ENCODE measurements at regions not wholly inside any gene's neighbourhood (a gene's known extent, or its start where the extent isn't known, plus 50 kb on each side); places are given as distances from the start of the nearest gene placed in this dataset.

DNA sequence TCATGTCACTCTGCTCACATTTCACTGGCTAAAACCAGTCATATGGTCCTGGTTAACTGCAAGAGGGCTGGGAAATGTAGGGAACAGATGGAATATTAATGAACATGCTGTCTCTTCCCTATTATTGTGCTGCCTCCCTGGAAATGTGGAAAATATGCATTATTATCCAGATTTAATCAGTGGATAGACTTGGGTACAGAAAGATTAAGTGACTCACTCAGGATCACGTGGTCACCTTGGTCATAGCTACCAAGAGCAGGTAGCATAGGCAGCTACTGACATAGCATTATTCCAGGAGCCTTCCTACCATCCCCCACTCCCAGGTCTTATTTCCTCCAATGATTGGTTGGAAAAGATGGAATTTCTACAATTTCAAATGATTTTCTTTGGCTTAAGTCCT is 141.1 kb downstream of the HRH4 start:
- Histone ChIP-seq H3K9me2 (ENCODE audit: insufficient read depth, low read length) (no peaks in the 10 kb centered on the region), H3K4me3 (ENCODE audit: low read depth, low read length, poor library complexity, severe bottlenecking) (no peak overlapping the region), H3K4me1 (ENCODE audit: insufficient read depth, low read length, poor library complexity, severe bottlenecking) (no peaks in the 10 kb centered on the region), H4K20me1 (ENCODE audit: insufficient read depth, low read length) (no peaks in the 10 kb centered on the region), H3K79me2 (ENCODE audit: insufficient read depth, low read depth, low read length) (no peaks in the 10 kb centered on the region), H3K4me2 (ENCODE audit: low read length) (no peak overlapping the region), H3K9me3 (ENCODE audit: low read length) (no peaks in the 10 kb centered on the region), H3K36me3 (ENCODE audit: insufficient read depth, low read length) (no peaks in the 10 kb centered on the region), H2AFZ (ENCODE audit: low read length) (no peak overlapping the region), H3K27ac (ENCODE audit: low read depth, low read length, poor library complexity, severe bottlenecking) (no peak overlapping the region)
- TF ChIP-seq, protein P1, sequence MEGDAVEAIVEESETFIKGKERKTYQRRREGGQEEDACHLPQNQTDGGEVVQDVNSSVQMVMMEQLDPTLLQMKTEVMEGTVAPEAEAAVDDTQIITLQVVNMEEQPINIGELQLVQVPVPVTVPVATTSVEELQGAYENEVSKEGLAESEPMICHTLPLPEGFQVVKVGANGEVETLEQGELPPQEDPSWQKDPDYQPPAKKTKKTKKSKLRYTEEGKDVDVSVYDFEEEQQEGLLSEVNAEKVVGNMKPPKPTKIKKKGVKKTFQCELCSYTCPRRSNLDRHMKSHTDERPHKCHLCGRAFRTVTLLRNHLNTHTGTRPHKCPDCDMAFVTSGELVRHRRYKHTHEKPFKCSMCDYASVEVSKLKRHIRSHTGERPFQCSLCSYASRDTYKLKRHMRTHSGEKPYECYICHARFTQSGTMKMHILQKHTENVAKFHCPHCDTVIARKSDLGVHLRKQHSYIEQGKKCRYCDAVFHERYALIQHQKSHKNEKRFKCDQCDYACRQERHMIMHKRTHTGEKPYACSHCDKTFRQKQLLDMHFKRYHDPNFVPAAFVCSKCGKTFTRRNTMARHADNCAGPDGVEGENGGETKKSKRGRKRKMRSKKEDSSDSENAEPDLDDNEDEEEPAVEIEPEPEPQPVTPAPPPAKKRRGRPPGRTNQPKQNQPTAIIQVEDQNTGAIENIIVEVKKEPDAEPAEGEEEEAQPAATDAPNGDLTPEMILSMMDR (conservative IDR thresholded peaks at IDR 0.05; ENCODE audit: low read length) = no peak
- TF ChIP-seq EZH2phosphoT487 (IDR thresholded peaks at IDR 0.05; ENCODE audit: borderline replicate concordance, low read depth, low read length) = no peak
- BruUV-seq (replicated peaks) = no TSS peak
- ChIA-PET CTCF (ENCODE audit: unreplicated experiment) (no interaction called here), POLR2A (no interaction called here)
- DNase-seq (ENCODE audit: low spot score) = no peak
- intact Hi-C loops (cut with micrococcal nuclease; ENCODE audit: unreplicated experiment) = loop anchor here (2.0 to 10.0 kb wide), 2 partner anchors 73 to 115 kb away; no protein-coding TSS in a partner anchor

DNA sequence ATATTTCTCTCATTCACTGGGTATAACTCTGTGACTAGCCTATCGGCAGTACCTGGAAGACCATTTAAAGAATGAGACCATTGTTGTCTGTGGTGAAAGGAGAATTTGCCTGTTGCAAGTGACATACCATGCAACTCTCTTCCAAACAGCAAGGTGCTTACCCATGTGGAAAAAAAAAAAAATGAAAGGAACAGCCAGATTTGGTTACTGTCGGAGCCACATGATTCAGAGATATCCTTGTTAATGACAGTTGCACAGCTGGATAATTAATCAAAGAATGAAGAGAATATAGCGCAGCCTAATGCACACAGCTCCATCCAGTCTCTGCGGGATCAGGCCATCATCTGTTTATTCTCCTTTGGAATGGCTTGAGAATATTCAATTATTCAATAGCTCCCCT is 141.8 kb downstream of the HRH4 start:
- no peak overlapping the region for H3K27ac ChIP-seq (ENCODE audit: low read depth, low read length, poor library complexity, severe bottlenecking)
- no peaks in the 10 kb centered on the region for H3K4me1 ChIP-seq (ENCODE audit: insufficient read depth, low read length, poor library complexity, severe bottlenecking)
- intact Hi-C loops (cut with micrococcal nuclease; ENCODE audit: unreplicated experiment) = loop anchor here (10.0 kb wide), 1 partner anchor 73 kb away; no protein-coding TSS in a partner anchor
- TF ChIP-seq, protein P1 (conservative IDR thresholded peaks at IDR 0.05; ENCODE audit: low read length) = no peak
- no peak for TF ChIP-seq EZH2phosphoT487 (IDR thresholded peaks at IDR 0.05; ENCODE audit: borderline replicate concordance, low read depth, low read length)
- H2AFZ ChIP-seq (ENCODE audit: low read length) = no peak overlapping the region
- POLR2A ChIA-PET = no interaction called here
- H3K4me2 ChIP-seq (ENCODE audit: low read length) = no peak overlapping the region
- H3K36me3 ChIP-seq (ENCODE audit: insufficient read depth, low read length) = no peaks in the 10 kb centered on the region
- H3K79me2 ChIP-seq (ENCODE audit: insufficient read depth, low read depth, low read length) = no peaks in the 10 kb centered on the region
- H3K4me3 ChIP-seq (ENCODE audit: low read depth, low read length, poor library complexity, severe bottlenecking) = no peak overlapping the region
- BruUV-seq (replicated peaks) = no TSS peak
- no peaks in the 10 kb centered on the region for H3K9me2 ChIP-seq (ENCODE audit: insufficient read depth, low read length)
- CTCF ChIA-PET (ENCODE audit: unreplicated experiment) = no interaction called here
- DNase-seq (ENCODE audit: low spot score) = no peak
- H3K9me3 ChIP-seq (ENCODE audit: low read length) = no peaks in the 10 kb centered on the region
- no peaks in the 10 kb centered on the region for H4K20me1 ChIP-seq (ENCODE audit: insufficient read depth, low read length)

DNA sequence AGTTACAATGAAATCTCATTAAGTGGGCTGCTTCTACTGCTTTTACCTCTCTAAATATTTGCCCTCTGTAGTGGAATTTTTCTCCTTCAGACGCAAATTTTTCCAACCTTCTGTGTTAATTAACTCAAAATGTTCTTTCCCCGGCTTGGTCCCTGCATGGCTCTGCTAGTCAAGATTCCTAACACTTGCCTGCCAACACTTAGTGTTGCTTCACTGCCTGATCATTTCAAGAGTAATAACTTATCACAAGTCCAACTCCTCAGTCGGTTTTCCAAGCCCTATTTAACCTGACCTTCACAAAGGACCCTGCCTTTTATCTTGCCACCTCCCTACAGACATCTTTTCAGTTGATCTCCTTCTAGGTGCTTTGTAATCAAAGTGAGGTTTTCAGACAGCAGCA is 142.7 kb downstream of the HRH4 start:
- intact Hi-C loops (cut with micrococcal nuclease; ENCODE audit: unreplicated experiment) = loop anchor here (10.0 kb wide), 1 partner anchor 72 kb away; no protein-coding TSS in a partner anchor
- no TSS peak for BruUV-seq (replicated peaks)

More for the DNA sequence above, 142.7 kb downstream of the HRH4 start:
- Histone ChIP-seq H4K20me1 (ENCODE audit: insufficient read depth, low read length) (no peaks in the 10 kb centered on the region), H3K9me2 (ENCODE audit: insufficient read depth, low read length) (no peaks in the 10 kb centered on the region), H3K4me2 (ENCODE audit: low read length) (no peak overlapping the region), H3K79me2 (ENCODE audit: insufficient read depth, low read depth, low read length) (no peaks in the 10 kb centered on the region), H3K9me3 (ENCODE audit: low read length) (no peaks in the 10 kb centered on the region), H3K4me1 (ENCODE audit: insufficient read depth, low read length, poor library complexity, severe bottlenecking) (no peaks in the 10 kb centered on the region), H3K27ac (ENCODE audit: low read depth, low read length, poor library complexity, severe bottlenecking) (no peak overlapping the region), H2AFZ (ENCODE audit: low read length) (no peak overlapping the region), H3K4me3 (ENCODE audit: low read depth, low read length, poor library complexity, severe bottlenecking) (no peak overlapping the region), H3K36me3 (ENCODE audit: insufficient read depth, low read length) (no peaks in the 10 kb centered on the region)
- no peak for TF ChIP-seq EZH2phosphoT487 (IDR thresholded peaks at IDR 0.05; ENCODE audit: borderline replicate concordance, low read depth, low read length)
- TF ChIP-seq, protein P1 (conservative IDR thresholded peaks at IDR 0.05; ENCODE audit: low read length) = no peak
- POLR2A ChIA-PET = no interaction called here
- CTCF ChIA-PET (ENCODE audit: unreplicated experiment) = interaction anchor here (0.6 kb wide), 1 partner anchor 91 kb away, joined by 3 read pairs; no protein-coding TSS in a partner anchor
- no peak for DNase-seq (ENCODE audit: low spot score)

All from OCI-LY7 (cell line).